Endothelial cell of umbilical vein (primary cell): ENCODE measurements at regions not wholly inside any gene's neighbourhood (a gene's known extent, or its start where the extent isn't known, plus 50 kb on each side); places are given as distances from the start of the nearest gene placed in this dataset.

ENCODE experiments used
- BruUV-seq: library from RNA; stranded (reverse); fragments of 400-500 nt; replicated peaks from 2 replicates; lab custom pipeline; 2021; lab: Mats Ljungman, UMichigan
- CTCF ChIA-PET: fragments of 300-600, 350-600 bp; sonication (Branson Sonifier 250); formaldehyde crosslinking; loops from one replicate; lab custom pipeline; 2021; ENCODE audit warnings: antibody characterized with exemption, inconsistent platforms; lab: Charles Lee
- POLR2A ChIA-PET: fragments of 300-600, 350-600 bp; sonication (Branson Sonifier 250); formaldehyde crosslinking; loops from one replicate; lab custom pipeline; 2021; ENCODE audit warnings: antibody characterized with exemption, inconsistent platforms; lab: Charles Lee
- DNase-seq: peaks from one replicate; pipeline ENCODE4 v3.0.0-alpha.2; 2011; ENCODE audit warnings: low read depth, low spot score
- FAIRE-seq: peaks from 2 replicates; lab custom pipeline; 2011; peaks lifted over from hg19 to GRCh38; lab: Jason Lieb, UNC
- H2AFZ ChIP-seq: 2 replicates; pipeline ENCODE4 v1.6.0; 2012; ENCODE audit warnings: low read depth, low read length, control low read depth, inconsistent platforms
- H3K27ac ChIP-seq: 2 replicates; pipeline ENCODE4 v1.5.1; 2011; ENCODE audit warnings: low read depth, mild to moderate bottlenecking, control low read depth, low read length, moderate library complexity; ENCODE audit not compliant: insufficient read depth
- H3K27me3 ChIP-seq, 2 experiments: 2 replicates each; pipeline versions ENCODE4 v1.6.0 to v1.6.1; 2011; ENCODE audit warnings: low read length in 2 of 2, mixed read lengths in 1 of 2; ENCODE audit not compliant: control insufficient read depth in 2 of 2, insufficient read depth in 2 of 2
- H3K36me3 ChIP-seq, 2 experiments: 2 replicates in 1 of 2; 3 replicates in 1 of 2; pipeline ENCODE4 v1.5.1; 2011; ENCODE audit warnings: low read length in 2 of 2, mild to moderate bottlenecking in 1 of 2, moderate library complexity in 1 of 2; ENCODE audit not compliant: control insufficient read depth in 2 of 2, insufficient read depth in 2 of 2; ENCODE audit errors: extremely low read depth in 1 of 2
- H3K4me1 ChIP-seq: 3 replicates; pipeline ENCODE4 v1.5.1; 2011; ENCODE audit warnings: mild to moderate bottlenecking, low read length; ENCODE audit not compliant: control insufficient read depth, insufficient read depth; ENCODE audit errors: extremely low read depth
- H3K4me2 ChIP-seq: 2 replicates; pipeline ENCODE4 v1.6.1; 2011; ENCODE audit warnings: low read length, control low read depth, mixed read lengths; ENCODE audit not compliant: insufficient read depth
- H3K4me3 ChIP-seq, 3 experiments: fragments of 200-600 bp in 1 of 3; sonication (generic), shearing (Covaris generic) in 1 of 3; replicated peaks in 1 of 3; 2 replicates each; pipeline ENCODE4 v1.5.1; 2011 to 2016; ENCODE audit warnings: control low read depth in 3 of 3, low read length in 3 of 3, mild to moderate bottlenecking in 2 of 3, inconsistent platforms in 1 of 3, low read depth in 1 of 3, moderate library complexity in 1 of 3; ENCODE audit not compliant: insufficient read depth in 1 of 3
- H3K79me2 ChIP-seq: 2 replicates; pipeline ENCODE4 v1.6.0; 2012; ENCODE audit warnings: low read length, inconsistent platforms; ENCODE audit not compliant: control insufficient read depth, insufficient read depth
- H3K9ac ChIP-seq: replicated peaks from 2 replicates; pipeline ENCODE3; 2011; ENCODE audit warnings: low read length, control low read depth; ENCODE audit not compliant: insufficient read depth; ENCODE audit errors: extremely low read depth
- H3K9me1 ChIP-seq: replicated peaks from 3 replicates; pipeline ENCODE4 v1.6.0; 2011; ENCODE audit warnings: mild to moderate bottlenecking, low read length; ENCODE audit not compliant: control insufficient read depth, insufficient read depth; ENCODE audit errors: extremely low read depth
- H3K9me3 ChIP-seq: replicated peaks from 2 replicates; pipeline ENCODE4 v1.5.1; 2012; ENCODE audit warnings: low read length, inconsistent platforms; ENCODE audit not compliant: control insufficient read depth, insufficient read depth
- H4K20me1 ChIP-seq: replicated peaks from 2 replicates; pipeline ENCODE3; 2011; ENCODE audit warnings: mild to moderate bottlenecking, low read length; ENCODE audit not compliant: control insufficient read depth, insufficient read depth; ENCODE audit errors: extremely low read depth
- CTCF ChIP-seq, 2 donors: IDR thresholded peaks; 1 replicate in 1 of 2; 2 replicates in 1 of 2; pipeline ENCODE4 v1.5.1; 2011; ENCODE audit warnings: low read length in 2 of 2, mild to moderate bottlenecking in 2 of 2, moderate library complexity in 2 of 2, control low read depth in 1 of 2, inconsistent platforms in 1 of 2, low read depth in 1 of 2; ENCODE audit not compliant: insufficient read depth in 1 of 2; ENCODE audit errors: extremely low read depth in 1 of 2
- EZH2 ChIP-seq: IDR thresholded peaks from 2 replicates; pipeline ENCODE4 v1.6.1; 2012; ENCODE audit warnings: borderline replicate concordance, low read depth, mild to moderate bottlenecking, moderate library complexity, low read length, inconsistent platforms; ENCODE audit not compliant: severe bottlenecking
- FOS ChIP-seq: IDR thresholded peaks from 2 replicates; pipeline ENCODE4 v1.6.1; 2011; ENCODE audit warnings: mild to moderate bottlenecking, low read length, moderate library complexity, borderline replicate concordance; ENCODE audit not compliant: insufficient read depth
- GATA2 ChIP-seq: IDR thresholded peaks from 2 replicates; pipeline ENCODE4 v1.7.0; 2011; ENCODE audit warnings: low read depth, mild to moderate bottlenecking, moderate library complexity, mixed read lengths, low read length; ENCODE audit not compliant: insufficient read length, insufficient read depth
- JUN ChIP-seq: IDR thresholded peaks from 2 replicates; pipeline ENCODE4 v1.6.1; 2011; ENCODE audit warnings: borderline replicate concordance, low read depth; ENCODE audit not compliant: insufficient read length, insufficient read depth
- MAX ChIP-seq: IDR thresholded peaks from 2 replicates; pipeline ENCODE4 v1.6.1; 2011; ENCODE audit not compliant: insufficient read depth, insufficient read length
- MYC ChIP-seq: IDR thresholded peaks from one replicate; pipeline ENCODE4 v1.6.1; 2011; ENCODE audit warnings: mild to moderate bottlenecking, low read depth, low read length
- POLR2A ChIP-seq: IDR thresholded peaks from 2 replicates; pipeline ENCODE4 v1.6.1; 2012; ENCODE audit warnings: low read depth, mild to moderate bottlenecking, control low read depth, low read length
- POLR2AphosphoS5 ChIP-seq: IDR thresholded peaks from 2 replicates; pipeline ENCODE4 v1.6.1; 2012; ENCODE audit warnings: low read depth, mild to moderate bottlenecking, control low read depth, low read length, moderate library complexity; ENCODE audit not compliant: insufficient read depth
- dilution Hi-C: fragments of 300-500 bp; cut with MboI; formaldehyde crosslinking; loops from one replicate; pipeline ENCODE4 v1.15.0; 2019; ENCODE audit warnings: low sequenced_read_pairs; ENCODE audit not compliant: extremely low pct_ligation_motif_present
- intact Hi-C: fragments of 100-400 bp; cut with micrococcal nuclease; formaldehyde crosslinking; loops from one replicate; pipeline ENCODE4 v1.10.0; 2022

- POLR2A ChIA-PET: no interaction called here
- Histone ChIP-seq H3K27ac (no peak overlapping the region), H3K9me1 (no peaks in the 10 kb centered on the region), H3K27me3 (no peaks in the 10 kb centered on the region), H3K36me3 (no peaks in the 10 kb centered on the region), H3K79me2 (no peaks in the 10 kb centered on the region), H3K4me3 (no peak overlapping the region), H3K4me2 (no peak overlapping the region), H3K9ac (no peak overlapping the region), H3K9me3 (no peaks in the 10 kb centered on the region), H4K20me1 (no peaks in the 10 kb centered on the region), H2AFZ (no peak overlapping the region), H3K4me1 (no peaks in the 10 kb centered on the region)
- dilution Hi-C loops (no loop called here), intact Hi-C loops (no loop called here)
- CTCF ChIA-PET: no interaction called here
- DNase-seq (no peak), FAIRE-seq (no peak)
- TF ChIP-seq JUN: no peak
- no peak for TF ChIP-seq MAX
- no peak for TF ChIP-seq EZH2
- TF ChIP-seq MYC: no peak
- no peak for TF ChIP-seq POLR2A
- no peak for TF ChIP-seq GATA2
- TF ChIP-seq POLR2AphosphoS5: no peak
- no peak for TF ChIP-seq CTCF (IDR thresholded peaks at IDR 0.05; ENCODE audit: extremely low read depth in 1 of 2, insufficient read depth in 1 of 2, low read depth in 1 of 2, low read length in 2 of 2)
- no peak for TF ChIP-seq FOS
- no TSS peak for BruUV-seq
Observed at GRCh38 chr18:68301441-68301840, 413.5 kb downstream of the TMX3 start.
